Neural cell (in vitro differentiated cells): ENCODE measurements at regions not wholly inside any gene's neighbourhood (a gene's known extent, or its start where the extent isn't known, plus 50 kb on each side); places are given as distances from the start of the nearest gene placed in this dataset.

Experiments
- H2AFZ ChIP-seq: fragments of 200-600, 300-800 bp; sonication (generic), shearing (Covaris generic); 2 replicates; pipeline ENCODE4 v1.6.0; 2014; ENCODE audit warnings: low read depth, mild to moderate bottlenecking, antibody characterized with exemption, low read length, moderate library complexity
- H3F3A ChIP-seq: fragments of 200-600 bp; shearing (Covaris generic); 2 replicates; pipeline ENCODE4 v1.6.1; 2016; ENCODE audit warnings: mild to moderate bottlenecking, moderate library complexity, mixed read lengths, antibody characterized with exemption, low read length; ENCODE audit not compliant: insufficient read depth, poor library complexity, severe bottlenecking
- H3K27ac ChIP-seq: fragments of 200-600, 300-800 bp; sonication (generic), shearing (Covaris generic); 2 replicates; pipeline ENCODE4 v1.5.1; 2014; ENCODE audit warnings: mild to moderate bottlenecking, low read length, moderate library complexity
- H3K27me3 ChIP-seq: fragments of 300-800, 200-600 bp; sonication (generic), shearing (Covaris generic); 2 replicates; pipeline ENCODE4 v1.6.0; 2014; ENCODE audit warnings: mild to moderate bottlenecking, low read depth, low read length, moderate library complexity; ENCODE audit not compliant: insufficient read depth
- H3K36me3 ChIP-seq: fragments of 300-800, 200-600 bp; sonication (generic), shearing (Covaris generic); 2 replicates; pipeline ENCODE4 v1.5.1; 2014; ENCODE audit warnings: mild to moderate bottlenecking, antibody characterized with exemption, low read length, moderate library complexity; ENCODE audit not compliant: insufficient read depth
- H3K4me2 ChIP-seq: fragments of 300-800, 200-600 bp; sonication (generic), shearing (Covaris generic); 2 replicates; pipeline ENCODE4 v1.6.0; 2014; ENCODE audit warnings: mild to moderate bottlenecking, low read length
- H3K4me3 ChIP-seq: fragments of 300-800, 200-600 bp; sonication (generic), shearing (Covaris generic); 2 replicates; pipeline ENCODE4 v1.5.1; 2014; ENCODE audit warnings: mild to moderate bottlenecking, low read length, moderate library complexity
- H3K79me2 ChIP-seq: fragments of 200-600 bp; shearing (Covaris generic); replicated peaks from 2 replicates; pipeline ENCODE4 v1.6.0; 2014; ENCODE audit warnings: mild to moderate bottlenecking, low read length, moderate library complexity; ENCODE audit not compliant: insufficient read depth
- H3K9ac ChIP-seq: fragments of 300-800, 200-600 bp; sonication (generic), shearing (Covaris generic); 2 replicates; pipeline ENCODE4 v1.6.1; 2016; ENCODE audit warnings: mild to moderate bottlenecking, low read length, mixed read lengths
- H3K9me2 ChIP-seq: fragments of 200-600 bp; shearing (Covaris generic); 2 replicates; pipeline ENCODE4 v1.6.1; 2016; ENCODE audit warnings: mild to moderate bottlenecking, low read length, mixed read lengths; ENCODE audit not compliant: insufficient read depth
- H3K9me3 ChIP-seq: fragments of 200-600, 300-800 bp; sonication (generic), shearing (Covaris generic); 2 replicates; pipeline ENCODE4 v1.6.1; 2016; ENCODE audit warnings: mild to moderate bottlenecking, mixed run types, low read length, moderate library complexity, mixed read lengths
- H4K20me1 ChIP-seq: fragments of 200-600 bp; shearing (Covaris generic); 2 replicates; pipeline ENCODE4 v1.6.1; 2016; ENCODE audit warnings: mild to moderate bottlenecking, mixed run types; ENCODE audit not compliant: insufficient read depth
- EP300 ChIP-seq: fragments of 450-650 bp; conservative IDR thresholded peaks from 2 replicates; pipeline ENCODE4 v1.6.1; 2014; ENCODE audit warnings: antibody characterized with exemption, mild to moderate bottlenecking, moderate library complexity; ENCODE audit not compliant: poor library complexity, severe bottlenecking
- EZH2 ChIP-seq: fragments of 200-600, 300-800 bp; shearing (Covaris generic), sonication (generic); IDR thresholded peaks from 2 replicates; pipeline ENCODE4 v1.6.1; 2014; ENCODE audit warnings: antibody characterized with exemption, low read length, borderline replicate concordance, mild to moderate bottlenecking; ENCODE audit not compliant: insufficient read depth, poor library complexity, severe bottlenecking
- MXI1 ChIP-seq: fragments of 450-650 bp; conservative IDR thresholded peaks from 2 replicates; pipeline ENCODE4 v1.6.1; 2014; ENCODE audit warnings: antibody characterized with exemption, mild to moderate bottlenecking; ENCODE audit not compliant: poor library complexity, severe bottlenecking
- POLR2AphosphoS5 ChIP-seq: IDR thresholded peaks from 2 replicates; pipeline ENCODE4 v1.6.1; 2012
- RAD21 ChIP-seq: fragments of 450-650 bp; conservative IDR thresholded peaks from 2 replicates; pipeline ENCODE4 v1.6.1; 2014; ENCODE audit warnings: antibody characterized with exemption, mild to moderate bottlenecking, moderate library complexity
- SMC3 ChIP-seq: fragments of 450-650 bp; conservative IDR thresholded peaks from 2 replicates; pipeline ENCODE4 v1.6.1; 2014; ENCODE audit warnings: antibody characterized with exemption, mild to moderate bottlenecking, moderate library complexity; ENCODE audit not compliant: poor library complexity
- TAF1 ChIP-seq: IDR thresholded peaks from 2 replicates; pipeline ENCODE4 v1.6.1; 2012; ENCODE audit warnings: low read depth
- TF ChIP-seq, protein P1 (sequence below): IDR thresholded peaks from 2 replicates; pipeline ENCODE4 v1.6.1; 2012; ENCODE audit warnings: borderline replicate concordance
- TF ChIP-seq, protein P2 (sequence below): fragments of 450-650 bp; IDR thresholded peaks from 2 replicates; pipeline ENCODE4 v1.5.1; 2014; ENCODE audit warnings: antibody characterized with exemption, mild to moderate bottlenecking, moderate library complexity; ENCODE audit not compliant: poor library complexity, severe bottlenecking

DNA sequence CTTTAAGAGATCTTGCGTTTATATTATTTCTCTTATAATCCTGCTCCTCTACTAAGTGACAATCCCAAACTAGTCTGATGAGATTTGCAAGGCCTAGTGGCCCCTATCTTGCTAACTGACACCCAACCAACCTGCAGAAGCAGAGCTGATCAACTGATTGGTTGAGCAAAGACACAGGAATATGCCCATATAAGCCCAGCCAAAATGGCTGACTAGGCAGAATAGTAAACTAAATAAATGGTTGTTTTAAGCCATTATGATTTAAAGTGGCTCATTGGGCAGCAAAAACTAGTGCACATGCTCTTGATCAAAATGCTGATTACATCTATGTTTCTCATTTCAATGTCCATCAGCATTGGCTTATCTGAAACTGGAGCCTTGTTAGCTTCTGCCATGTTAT, 238.0 kb upstream of the PDE4D start:
- Histone ChIP-seq H3K4me3 (no peak overlapping the region), H3K27me3 (no peaks in the 10 kb centered on the region), H3K4me2 (no peak overlapping the region), H3K36me3 (no peaks in the 10 kb centered on the region), H3K9me3 (no peaks in the 10 kb centered on the region), H3F3A (no peaks in the 10 kb centered on the region), H3K9ac (no peak overlapping the region), H2AFZ (no peak overlapping the region), H3K27ac (no peak overlapping the region), H3K9me2 (no peaks in the 10 kb centered on the region), H3K79me2 (no peaks in the 10 kb centered on the region), H4K20me1 (no peaks in the 10 kb centered on the region)
- TF ChIP-seq, protein P1, sequence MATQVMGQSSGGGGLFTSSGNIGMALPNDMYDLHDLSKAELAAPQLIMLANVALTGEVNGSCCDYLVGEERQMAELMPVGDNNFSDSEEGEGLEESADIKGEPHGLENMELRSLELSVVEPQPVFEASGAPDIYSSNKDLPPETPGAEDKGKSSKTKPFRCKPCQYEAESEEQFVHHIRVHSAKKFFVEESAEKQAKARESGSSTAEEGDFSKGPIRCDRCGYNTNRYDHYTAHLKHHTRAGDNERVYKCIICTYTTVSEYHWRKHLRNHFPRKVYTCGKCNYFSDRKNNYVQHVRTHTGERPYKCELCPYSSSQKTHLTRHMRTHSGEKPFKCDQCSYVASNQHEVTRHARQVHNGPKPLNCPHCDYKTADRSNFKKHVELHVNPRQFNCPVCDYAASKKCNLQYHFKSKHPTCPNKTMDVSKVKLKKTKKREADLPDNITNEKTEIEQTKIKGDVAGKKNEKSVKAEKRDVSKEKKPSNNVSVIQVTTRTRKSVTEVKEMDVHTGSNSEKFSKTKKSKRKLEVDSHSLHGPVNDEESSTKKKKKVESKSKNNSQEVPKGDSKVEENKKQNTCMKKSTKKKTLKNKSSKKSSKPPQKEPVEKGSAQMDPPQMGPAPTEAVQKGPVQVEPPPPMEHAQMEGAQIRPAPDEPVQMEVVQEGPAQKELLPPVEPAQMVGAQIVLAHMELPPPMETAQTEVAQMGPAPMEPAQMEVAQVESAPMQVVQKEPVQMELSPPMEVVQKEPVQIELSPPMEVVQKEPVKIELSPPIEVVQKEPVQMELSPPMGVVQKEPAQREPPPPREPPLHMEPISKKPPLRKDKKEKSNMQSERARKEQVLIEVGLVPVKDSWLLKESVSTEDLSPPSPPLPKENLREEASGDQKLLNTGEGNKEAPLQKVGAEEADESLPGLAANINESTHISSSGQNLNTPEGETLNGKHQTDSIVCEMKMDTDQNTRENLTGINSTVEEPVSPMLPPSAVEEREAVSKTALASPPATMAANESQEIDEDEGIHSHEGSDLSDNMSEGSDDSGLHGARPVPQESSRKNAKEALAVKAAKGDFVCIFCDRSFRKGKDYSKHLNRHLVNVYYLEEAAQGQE: no peak
- TF ChIP-seq EP300 (no peak), SMC3 (no peak), POLR2AphosphoS5 (no peak), TAF1 (no peak), EZH2 (no peak), MXI1 (no peak), RAD21 (no peak)
- TF ChIP-seq, protein P2, sequence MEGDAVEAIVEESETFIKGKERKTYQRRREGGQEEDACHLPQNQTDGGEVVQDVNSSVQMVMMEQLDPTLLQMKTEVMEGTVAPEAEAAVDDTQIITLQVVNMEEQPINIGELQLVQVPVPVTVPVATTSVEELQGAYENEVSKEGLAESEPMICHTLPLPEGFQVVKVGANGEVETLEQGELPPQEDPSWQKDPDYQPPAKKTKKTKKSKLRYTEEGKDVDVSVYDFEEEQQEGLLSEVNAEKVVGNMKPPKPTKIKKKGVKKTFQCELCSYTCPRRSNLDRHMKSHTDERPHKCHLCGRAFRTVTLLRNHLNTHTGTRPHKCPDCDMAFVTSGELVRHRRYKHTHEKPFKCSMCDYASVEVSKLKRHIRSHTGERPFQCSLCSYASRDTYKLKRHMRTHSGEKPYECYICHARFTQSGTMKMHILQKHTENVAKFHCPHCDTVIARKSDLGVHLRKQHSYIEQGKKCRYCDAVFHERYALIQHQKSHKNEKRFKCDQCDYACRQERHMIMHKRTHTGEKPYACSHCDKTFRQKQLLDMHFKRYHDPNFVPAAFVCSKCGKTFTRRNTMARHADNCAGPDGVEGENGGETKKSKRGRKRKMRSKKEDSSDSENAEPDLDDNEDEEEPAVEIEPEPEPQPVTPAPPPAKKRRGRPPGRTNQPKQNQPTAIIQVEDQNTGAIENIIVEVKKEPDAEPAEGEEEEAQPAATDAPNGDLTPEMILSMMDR: no peak

DNA sequence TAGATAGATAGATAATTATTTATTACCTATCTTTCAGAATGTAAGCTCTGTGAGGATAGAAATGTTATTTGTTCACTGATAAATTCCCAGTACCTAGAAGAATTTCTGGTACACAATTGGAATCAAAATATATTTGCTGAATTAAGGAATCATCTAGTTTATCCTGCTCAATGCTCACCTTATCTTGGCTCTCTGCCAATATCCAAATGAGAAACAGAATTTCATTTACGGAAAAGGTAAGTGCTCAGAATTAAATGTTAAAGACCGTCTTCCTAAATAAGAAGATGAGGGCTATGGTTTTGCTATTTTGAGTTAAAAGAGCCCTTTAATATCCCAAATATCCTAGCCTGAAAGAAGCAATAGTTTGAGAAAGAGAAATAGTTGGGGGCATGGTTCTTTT, 232.1 kb upstream of the PDE4D start:
- TF ChIP-seq POLR2AphosphoS5: no peak
- TF ChIP-seq, protein P1: no peak
- no peak for TF ChIP-seq RAD21
- no peak for TF ChIP-seq EZH2
- no peak for TF ChIP-seq MXI1
- H3F3A ChIP-seq: no peaks in the 10 kb centered on the region
- H3K36me3 ChIP-seq: no peaks in the 10 kb centered on the region
- H3K9me2 ChIP-seq: no peaks in the 10 kb centered on the region
- H4K20me1 ChIP-seq: no peaks in the 10 kb centered on the region
- no peak overlapping the region for H3K4me2 ChIP-seq
- H3K9ac ChIP-seq: no peak overlapping the region
- no peaks in the 10 kb centered on the region for H3K27me3 ChIP-seq
- H3K4me3 ChIP-seq: no peak overlapping the region
- H3K9me3 ChIP-seq: no peaks in the 10 kb centered on the region
- H3K27ac ChIP-seq: no peak overlapping the region
- no peak overlapping the region for H2AFZ ChIP-seq
- no peaks in the 10 kb centered on the region for H3K79me2 ChIP-seq
